EH (cell line): ENCODE measurements at regions not wholly inside any gene's neighbourhood (a gene's known extent, or its start where the extent isn't known, plus 50 kb on each side); places are given as distances from the start of the nearest gene placed in this dataset.
"Not testable (repeated sequence)": the region's sequence is repeated elsewhere in the genome, so short reads cannot be mapped to it uniquely, and the experiment has no call there.

Experiments
- DNase-seq: peaks from one replicate; pipeline ENCODE4 v3.0.0-alpha.2; 2015; ENCODE audit warnings: low read depth

GRCh38 chr6:164694386-164694785 is 615.0 kb downstream of the C6orf118 start:
- no peak for DNase-seq

- DNase-seq: no peak
Measured at GRCh38 chr6:164693944-164694343, 615.5 kb downstream of the C6orf118 start.

- DNase-seq: no peak
Measured at GRCh38 chr6:164692772-164693510, 616.5 kb downstream of the C6orf118 start.

DNA sequence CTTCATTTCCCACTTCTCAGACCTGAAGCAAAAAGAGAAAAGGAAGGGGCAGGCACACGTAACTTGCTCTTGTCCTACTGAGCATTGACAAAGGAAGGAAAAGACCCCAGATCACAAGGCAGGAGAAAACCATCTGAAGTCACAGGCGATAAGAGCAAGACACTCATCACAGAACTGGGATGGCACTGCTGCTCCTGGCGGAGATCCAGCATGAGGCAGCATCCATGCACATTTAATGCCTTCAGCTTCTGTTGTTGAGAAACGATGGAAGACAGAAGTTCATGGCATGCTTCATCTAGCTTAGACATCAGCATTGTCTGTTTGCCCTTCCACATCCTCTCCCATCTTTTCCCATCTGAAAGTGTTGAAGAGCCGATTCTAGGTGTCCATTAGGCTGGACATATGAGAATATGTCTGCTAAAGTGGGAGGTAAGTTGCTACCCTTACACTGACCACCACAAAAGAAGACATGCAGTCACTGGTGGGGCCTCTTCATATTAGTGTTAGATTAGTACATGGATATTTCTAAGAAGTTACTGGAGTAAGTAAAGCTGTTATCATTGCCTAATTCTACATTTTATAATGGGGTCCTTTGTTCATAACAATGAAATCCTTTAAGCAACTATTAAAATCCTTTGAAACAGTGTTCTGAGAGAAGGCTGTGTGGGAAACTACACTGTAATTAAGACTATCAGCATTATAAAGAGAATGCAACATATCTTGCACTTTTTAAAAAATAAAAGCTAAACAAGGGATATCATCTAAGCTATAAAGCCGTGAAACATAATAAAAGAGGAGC is 618.5 kb downstream of the C6orf118 start:
- DNase-seq: no peak

DNA sequence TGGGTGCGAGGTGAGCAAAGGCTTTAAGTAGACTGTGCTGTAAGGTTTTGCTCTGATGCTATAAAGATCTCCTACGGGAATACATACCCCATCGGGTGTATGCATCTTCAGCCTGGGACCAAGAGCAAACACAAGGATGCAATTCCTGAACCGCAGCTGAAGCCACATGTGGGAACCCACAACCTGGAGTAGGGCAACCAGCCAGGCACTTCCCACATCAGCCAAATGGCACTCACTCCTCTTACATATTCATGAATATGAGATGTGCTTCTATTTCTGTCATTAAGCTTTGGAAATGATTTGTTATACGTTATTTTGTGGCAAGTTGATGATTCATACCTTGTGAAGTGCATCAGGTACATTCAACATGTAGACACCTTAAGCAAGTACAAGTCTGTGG is 619.2 kb downstream of the C6orf118 start:
- DNase-seq: no peak

DNA sequence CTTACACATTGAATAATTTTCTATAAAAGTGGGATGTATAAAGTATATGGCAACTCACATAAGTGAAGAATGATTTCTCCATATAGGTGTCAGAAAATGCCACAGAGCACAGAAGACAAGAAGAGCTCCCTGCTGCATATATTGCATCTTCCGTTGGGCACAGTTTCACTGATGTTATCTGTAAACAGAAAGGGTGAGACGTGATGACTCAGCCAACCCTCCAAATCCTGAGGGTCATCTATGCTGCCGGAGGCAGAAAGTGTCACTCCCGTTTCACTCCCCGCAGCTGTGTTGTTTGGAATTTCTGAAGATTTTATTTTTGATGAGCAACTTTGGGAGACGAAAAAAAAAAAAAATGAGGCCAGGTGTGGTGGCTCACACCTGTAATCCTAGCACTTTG is 644.1 kb downstream of the C6orf118 start:
- DNase-seq: no peak

- no peak for DNase-seq
Measured at GRCh38 chr6:164663634-164664033, 645.8 kb downstream of the C6orf118 start.

GRCh38 chr6:164661716-164662115 is 647.7 kb downstream of the C6orf118 start:
- no peak for DNase-seq

DNA sequence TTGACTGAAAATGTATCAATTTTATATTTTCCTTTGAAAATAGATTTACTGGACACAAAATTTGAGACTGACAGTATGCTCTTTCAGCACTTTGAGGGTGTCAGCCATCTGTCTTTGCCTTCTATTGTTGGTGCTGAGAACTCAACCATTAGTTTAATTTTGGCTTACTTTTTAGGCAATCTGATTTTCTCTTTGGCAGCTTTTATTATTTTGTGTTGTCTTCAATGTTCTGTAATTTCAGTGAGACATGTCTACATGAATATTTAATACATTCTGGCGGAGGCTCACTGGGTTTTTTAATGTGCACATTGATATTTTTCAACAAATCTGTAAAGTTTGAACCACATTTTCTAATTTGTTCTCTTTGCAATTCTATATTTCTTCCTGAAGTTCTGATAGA is 648.6 kb downstream of the C6orf118 start:
- no peak for DNase-seq

DNA sequence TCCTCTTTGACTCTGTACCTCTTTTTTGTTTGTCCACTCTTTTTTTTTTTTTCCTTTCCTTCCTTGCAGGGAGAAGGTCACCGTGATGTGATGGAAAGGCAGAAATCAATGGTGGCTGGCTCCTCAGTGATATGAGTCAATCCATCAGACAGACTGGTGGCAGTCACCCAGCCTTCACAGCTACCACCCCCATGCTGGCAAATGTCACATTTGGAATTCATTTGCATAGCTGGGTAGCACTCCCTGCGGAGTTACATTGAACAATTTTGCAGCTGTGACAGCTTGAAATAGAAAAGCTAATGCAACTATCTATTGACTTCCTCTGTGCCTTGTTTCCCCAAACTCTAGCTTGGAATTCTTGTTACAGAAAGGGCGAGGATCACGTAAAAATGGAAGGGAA is 668.4 kb downstream of the C6orf118 start:
- DNase-seq: no peak

GRCh38 chr6:164628302-164628931 is 681.0 kb downstream of the C6orf118 start:
- no peak for DNase-seq

DNA sequence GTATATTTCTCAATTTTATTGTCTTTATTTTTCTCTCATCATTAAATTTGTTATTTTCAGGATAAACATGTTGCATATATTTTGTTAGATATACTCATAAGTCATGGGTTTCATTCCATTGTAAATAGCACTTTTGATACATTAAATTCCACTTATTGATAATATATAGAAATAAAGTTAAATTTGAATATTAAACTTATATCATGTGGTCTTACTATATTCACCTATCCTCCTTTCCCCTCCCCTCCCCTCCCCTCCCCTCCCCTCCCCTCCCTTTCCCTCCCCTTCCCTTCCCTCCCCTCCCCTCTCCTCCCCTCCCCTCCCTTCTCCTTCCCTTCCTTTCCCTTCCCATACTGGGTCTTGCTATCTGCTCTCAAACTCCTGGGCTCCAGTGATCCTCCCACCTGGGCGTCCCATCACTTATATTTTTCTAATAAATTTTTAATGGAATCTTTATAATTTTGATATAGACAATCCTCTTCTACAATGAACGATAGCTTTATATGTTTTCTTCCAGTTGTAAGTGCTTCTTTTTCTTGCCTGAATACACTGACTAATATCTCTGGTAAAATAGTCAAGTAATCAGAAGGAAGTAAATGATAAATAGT is 692.4 kb downstream of the C6orf118 start:
- DNase-seq: no peak

DNA sequence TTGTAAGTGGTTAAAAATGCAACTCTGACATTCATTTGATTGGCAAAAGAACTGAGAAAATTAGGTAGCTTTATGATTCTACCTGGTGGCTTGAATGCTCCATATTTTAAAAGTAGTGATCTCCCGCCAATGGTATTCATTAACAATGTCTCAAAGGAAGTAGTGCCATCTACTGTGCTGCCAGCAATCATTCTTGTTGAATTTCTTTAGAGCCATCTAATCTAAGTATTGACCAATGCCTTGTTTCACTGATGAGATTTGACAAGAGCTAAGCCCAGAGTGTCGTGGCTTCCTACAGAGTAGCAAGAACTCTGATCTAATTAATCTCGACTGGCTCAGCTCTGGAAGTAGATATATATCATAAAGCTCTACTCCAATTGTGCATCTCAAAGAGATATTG is 696.7 kb downstream of the C6orf118 start:
- DNase-seq: no peak

GRCh38 chr6:164610859-164611258 is 698.5 kb downstream of the C6orf118 start:
- not testable (repeated sequence) for DNase-seq

DNA sequence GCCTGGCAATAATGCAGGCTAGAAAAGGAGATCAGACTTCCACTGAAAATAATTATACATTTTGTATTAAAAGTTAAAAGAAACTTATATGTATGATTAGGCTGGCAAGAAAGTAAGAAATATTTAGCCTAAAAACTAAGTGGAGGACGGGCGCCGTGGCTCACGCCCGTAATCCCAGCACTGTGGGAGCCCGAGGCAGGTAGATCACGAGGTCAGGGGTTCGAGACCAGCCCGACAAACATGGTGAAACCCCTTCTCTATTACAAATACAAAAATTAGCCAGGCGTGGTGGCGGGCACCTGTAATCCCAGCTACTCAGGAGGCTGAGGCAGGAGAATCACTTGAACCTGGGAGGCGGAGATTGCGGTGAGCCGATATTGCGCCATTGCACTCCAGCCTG is 707.0 kb downstream of the C6orf118 start:
- not testable (repeated sequence) for DNase-seq

- no peak for DNase-seq
Measured at GRCh38 chr6:164581563-164581962, 727.8 kb downstream of the C6orf118 start.

- DNase-seq: no peak
Measured at GRCh38 chr6:164579035-164579434, 730.4 kb downstream of the C6orf118 start.

DNA sequence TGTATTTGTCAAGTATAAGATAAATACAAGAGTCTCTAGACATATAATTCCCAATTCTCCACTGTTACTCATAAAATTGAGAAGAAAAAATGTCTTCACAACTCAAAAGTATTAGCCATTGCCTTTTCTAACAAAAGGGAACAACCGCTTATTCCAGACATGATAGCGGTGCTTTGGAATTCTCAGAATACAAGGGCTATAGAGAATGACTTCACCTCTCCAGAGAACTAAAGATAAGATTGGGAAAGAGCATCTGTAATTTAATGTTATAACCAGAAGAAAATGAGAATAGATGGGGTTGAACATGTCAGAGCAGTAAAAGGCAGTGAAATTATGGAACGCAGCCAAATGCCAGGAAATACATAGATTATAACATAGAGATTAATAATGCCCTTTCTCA is 730.8 kb downstream of the C6orf118 start:
- DNase-seq: no peak

GRCh38 chr6:164570801-164571200 is 738.6 kb downstream of the C6orf118 start:
- DNase-seq: no peak

DNA sequence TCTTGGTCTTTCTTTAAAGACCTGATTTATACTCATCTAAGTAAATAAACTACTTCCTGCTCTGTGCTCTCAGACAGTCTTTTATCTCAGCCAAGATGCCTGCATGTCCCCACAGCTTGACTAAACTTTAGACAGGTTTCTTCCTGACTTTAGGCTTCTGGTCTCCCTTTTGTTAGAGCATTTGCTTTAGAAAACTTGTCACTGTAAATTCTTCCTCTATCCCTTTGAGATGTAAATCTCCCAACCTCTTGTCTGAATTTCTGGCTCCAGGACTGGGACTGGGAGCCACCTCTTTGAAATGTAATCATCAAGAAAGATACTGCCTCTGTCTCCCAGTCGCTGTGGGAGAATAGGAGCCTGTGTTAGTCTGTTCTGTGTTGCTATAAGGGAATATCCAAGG is 739.9 kb downstream of the C6orf118 start:
- no peak for DNase-seq

DNA sequence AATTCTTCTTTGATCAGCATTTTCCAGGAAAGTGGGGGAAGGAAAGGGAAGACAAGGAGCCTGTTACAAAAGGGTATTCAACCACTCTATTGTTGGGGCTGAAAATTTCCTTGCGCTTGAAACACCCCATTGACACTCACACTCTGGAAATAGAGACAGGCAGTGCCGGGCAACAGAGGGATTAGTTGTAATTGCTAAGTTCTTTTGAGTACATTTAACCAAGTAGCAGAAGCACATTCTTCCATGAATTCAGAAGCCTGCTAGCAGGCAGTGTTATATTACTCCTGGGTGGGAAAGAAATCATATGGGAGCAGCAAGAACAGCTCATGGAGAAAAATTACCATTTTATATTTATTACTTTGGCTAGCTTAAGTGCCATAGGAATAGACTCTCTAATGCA is 745.5 kb downstream of the C6orf118 start:
- no peak for DNase-seq

DNA sequence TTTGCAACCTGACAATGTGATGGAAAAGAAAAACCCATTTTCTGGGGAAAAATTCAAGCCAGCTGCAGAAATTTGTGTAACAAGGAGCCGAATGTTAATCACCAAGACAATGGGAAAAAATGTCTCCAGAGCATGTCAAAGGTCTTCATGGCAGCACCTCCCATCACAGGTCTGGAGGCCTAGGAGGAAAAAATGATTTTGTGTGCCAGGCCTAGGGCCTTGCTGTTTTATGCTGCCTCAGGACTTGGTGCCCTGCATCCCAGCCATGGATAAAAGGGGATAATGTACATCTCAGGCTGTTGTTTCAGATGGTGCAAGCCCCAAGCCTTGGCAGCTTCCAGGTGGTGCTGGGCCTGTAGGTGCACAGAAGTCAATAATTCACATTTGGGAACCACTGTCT is 747.7 kb downstream of the C6orf118 start:
- DNase-seq: no peak
